Fibroblast of lung (primary cell): ENCODE measurements at regions not wholly inside any gene's neighbourhood (a gene's known extent, or its start where the extent isn't known, plus 50 kb on each side); places are given as distances from the start of the nearest gene placed in this dataset.

Experiments
- EZH2 ChIP-seq: IDR thresholded peaks from 2 replicates; pipeline ENCODE4 v1.5.1; 2012; ENCODE audit warnings: low read length, control low read depth, mild to moderate bottlenecking; ENCODE audit errors: missing control alignments
- TF ChIP-seq, protein P1 (sequence below), 2 donors: IDR thresholded peaks in 1 of 2; conservative IDR thresholded peaks in 1 of 2; 1 replicate in 1 of 2; 2 replicates in 1 of 2; pipeline ENCODE4 v1.5.1; 2011 to 2012; ENCODE audit warnings: low read length in 2 of 2, control low read depth in 1 of 2, inconsistent platforms in 1 of 2, low read depth in 1 of 2, mild to moderate bottlenecking in 1 of 2

DNA sequence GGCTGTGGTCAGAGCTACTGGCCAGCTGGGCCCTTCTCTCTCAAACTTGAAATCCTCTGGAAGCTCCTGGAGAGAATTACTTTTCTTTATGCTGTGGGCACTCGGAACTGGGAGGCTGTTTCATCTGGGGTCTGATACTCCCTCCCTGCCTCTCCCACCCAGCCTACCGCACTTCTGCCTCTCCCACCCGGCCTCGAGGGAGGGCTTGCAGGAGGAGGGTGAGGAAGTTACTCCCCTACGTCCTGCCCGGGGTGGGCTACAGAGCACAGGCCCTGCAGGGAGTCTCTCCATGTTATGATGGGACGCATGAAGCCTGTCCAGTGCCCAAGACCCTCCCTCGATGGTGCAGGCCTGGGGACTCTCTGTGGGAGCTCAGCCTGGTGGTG is 584.6 kb upstream of the MKI67 start:
- TF ChIP-seq, protein P1, sequence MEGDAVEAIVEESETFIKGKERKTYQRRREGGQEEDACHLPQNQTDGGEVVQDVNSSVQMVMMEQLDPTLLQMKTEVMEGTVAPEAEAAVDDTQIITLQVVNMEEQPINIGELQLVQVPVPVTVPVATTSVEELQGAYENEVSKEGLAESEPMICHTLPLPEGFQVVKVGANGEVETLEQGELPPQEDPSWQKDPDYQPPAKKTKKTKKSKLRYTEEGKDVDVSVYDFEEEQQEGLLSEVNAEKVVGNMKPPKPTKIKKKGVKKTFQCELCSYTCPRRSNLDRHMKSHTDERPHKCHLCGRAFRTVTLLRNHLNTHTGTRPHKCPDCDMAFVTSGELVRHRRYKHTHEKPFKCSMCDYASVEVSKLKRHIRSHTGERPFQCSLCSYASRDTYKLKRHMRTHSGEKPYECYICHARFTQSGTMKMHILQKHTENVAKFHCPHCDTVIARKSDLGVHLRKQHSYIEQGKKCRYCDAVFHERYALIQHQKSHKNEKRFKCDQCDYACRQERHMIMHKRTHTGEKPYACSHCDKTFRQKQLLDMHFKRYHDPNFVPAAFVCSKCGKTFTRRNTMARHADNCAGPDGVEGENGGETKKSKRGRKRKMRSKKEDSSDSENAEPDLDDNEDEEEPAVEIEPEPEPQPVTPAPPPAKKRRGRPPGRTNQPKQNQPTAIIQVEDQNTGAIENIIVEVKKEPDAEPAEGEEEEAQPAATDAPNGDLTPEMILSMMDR (conservative IDR thresholded peaks at IDR 0.05 in 1 of 2, IDR thresholded peaks at IDR 0.05 in 1 of 2; ENCODE audit: low read depth in 1 of 2, low read length in 2 of 2) = no peak
- TF ChIP-seq EZH2 = no peak
